GM18873 (cell line): ENCODE measurements at regions not wholly inside any gene's neighbourhood (a gene's known extent, or its start where the extent isn't known, plus 50 kb on each side); places are given as distances from the start of the nearest gene placed in this dataset.
"Not testable (repeated sequence)": the region's sequence is repeated elsewhere in the genome, so short reads cannot be mapped to it uniquely, and the experiment has no call there.

ENCODE experiments used
- ATAC-seq: cut with Tn5 transposase; IDR thresholded peaks from one replicate; pipeline ENCODE4 v1.9.1; 2021; ENCODE audit warnings: mild to moderate bottlenecking, moderate library complexity, moderate number of reproducible peaks; ENCODE audit not compliant: unreplicated experiment, low FRiP score

- ATAC-seq = no peak
Measured at GRCh38 chr6:137968455-137968804, 101.4 kb downstream of the TNFAIP3 start.

- no peak for ATAC-seq
Measured at GRCh38 chr6:137968901-137969300, 101.8 kb downstream of the TNFAIP3 start.

- ATAC-seq = no peak
Measured at GRCh38 chr6:137969874-137970273, 102.8 kb downstream of the TNFAIP3 start.

GRCh38 chr6:137970368-137970767 lies 103.3 kb downstream of the TNFAIP3 start:
- no peak for ATAC-seq

- no peak for ATAC-seq
Measured at GRCh38 chr6:137973201-137973600, 106.1 kb downstream of the TNFAIP3 start.

GRCh38 chr6:137975188-137975940 lies 108.3 kb downstream of the TNFAIP3 start:
- no peak for ATAC-seq

- no peak for ATAC-seq
Measured at GRCh38 chr6:137976430-137976829, 109.4 kb downstream of the TNFAIP3 start.

GRCh38 chr6:137977206-137977605 lies 110.1 kb downstream of the TNFAIP3 start:
- ATAC-seq = no peak

- ATAC-seq = no peak
Measured at GRCh38 chr6:137977814-137978213, 110.8 kb downstream of the TNFAIP3 start.

- no peak for ATAC-seq
Measured at GRCh38 chr6:137978252-137978896, 111.3 kb downstream of the TNFAIP3 start.

- not testable (repeated sequence) for ATAC-seq
Measured at GRCh38 chr6:137979263-137979662, 112.2 kb downstream of the TNFAIP3 start.

GRCh38 chr6:137980777-137981176 lies 113.7 kb downstream of the TNFAIP3 start:
- ATAC-seq = no peak

GRCh38 chr6:137981758-137982157 lies 114.7 kb downstream of the TNFAIP3 start:
- ATAC-seq = no peak

GRCh38 chr6:137982418-137983189 lies 115.5 kb downstream of the TNFAIP3 start:
- ATAC-seq = no peak

GRCh38 chr6:137983269-137983668 lies 116.2 kb downstream of the TNFAIP3 start:
- no peak for ATAC-seq

GRCh38 chr6:137989664-137990063 lies 117.6 kb downstream of the PERP start:
- no peak for ATAC-seq

GRCh38 chr6:137995371-137995770 lies 111.8 kb downstream of the PERP start:
- ATAC-seq = no peak

GRCh38 chr6:137998461-137999019 lies 108.7 kb downstream of the PERP start:
- ATAC-seq = no peak

- no peak for ATAC-seq
Measured at GRCh38 chr6:137999815-138000214, 107.4 kb downstream of the PERP start.

- ATAC-seq = no peak
Measured at GRCh38 chr6:138000941-138001340, 106.3 kb downstream of the PERP start.

GRCh38 chr6:138001750-138002349 lies 105.4 kb downstream of the PERP start:
- ATAC-seq = no peak
